HL-60 (cell line): ENCODE measurements at regions not wholly inside any gene's neighbourhood (a gene's known extent, or its start where the extent isn't known, plus 50 kb on each side); places are given as distances from the start of the nearest gene placed in this dataset.

Experiments
- DNase-seq, 2 experiments: peaks; one replicate each; pipeline ENCODE4 v3.0.0-alpha.2; 2010 to 2020; ENCODE audit warnings: low read depth in 1 of 2, low spot score in 1 of 2
- H3K27ac ChIP-seq: fragments of 250-450 bp; sonication (Bioruptor Pico); replicated peaks from 2 replicates; pipeline ENCODE4 v1.5.1; 2020; ENCODE audit warnings: mild to moderate bottlenecking, moderate library complexity
- H3K27me3 ChIP-seq: fragments of 250-450 bp; sonication (Bioruptor Pico); 2 replicates; pipeline ENCODE4 v1.5.1; 2021; ENCODE audit warnings: mild to moderate bottlenecking, moderate library complexity; ENCODE audit not compliant: insufficient read depth, poor library complexity, severe bottlenecking
- H3K4me3 ChIP-seq: replicated peaks from 2 replicates; pipeline ENCODE4 v1.5.1; 2011; ENCODE audit warnings: mild to moderate bottlenecking, control low read depth, low read length; ENCODE audit not compliant: insufficient read depth
- GABPA ChIP-seq: IDR thresholded peaks from 2 replicates; pipeline ENCODE4 v1.6.1; 2012; ENCODE audit warnings: low read depth
- POLR2AphosphoS5 ChIP-seq: IDR thresholded peaks from 2 replicates; pipeline ENCODE4 v1.6.1; 2012; ENCODE audit warnings: low read depth
- SPI1 ChIP-seq: IDR thresholded peaks from 2 replicates; pipeline ENCODE4 v1.6.1; 2012; ENCODE audit warnings: low read depth, mild to moderate bottlenecking, borderline replicate concordance
- TF ChIP-seq, protein P1 (sequence below): IDR thresholded peaks from 2 replicates; pipeline ENCODE4 v1.6.1; 2012; ENCODE audit warnings: low read depth; ENCODE audit not compliant: insufficient replicate concordance
- TF ChIP-seq, protein P2 (sequence below): IDR thresholded peaks from one replicate; pipeline ENCODE4 v1.5.1; 2011; ENCODE audit warnings: low read length, control low read depth, inconsistent platforms; ENCODE audit not compliant: insufficient read depth

DNA sequence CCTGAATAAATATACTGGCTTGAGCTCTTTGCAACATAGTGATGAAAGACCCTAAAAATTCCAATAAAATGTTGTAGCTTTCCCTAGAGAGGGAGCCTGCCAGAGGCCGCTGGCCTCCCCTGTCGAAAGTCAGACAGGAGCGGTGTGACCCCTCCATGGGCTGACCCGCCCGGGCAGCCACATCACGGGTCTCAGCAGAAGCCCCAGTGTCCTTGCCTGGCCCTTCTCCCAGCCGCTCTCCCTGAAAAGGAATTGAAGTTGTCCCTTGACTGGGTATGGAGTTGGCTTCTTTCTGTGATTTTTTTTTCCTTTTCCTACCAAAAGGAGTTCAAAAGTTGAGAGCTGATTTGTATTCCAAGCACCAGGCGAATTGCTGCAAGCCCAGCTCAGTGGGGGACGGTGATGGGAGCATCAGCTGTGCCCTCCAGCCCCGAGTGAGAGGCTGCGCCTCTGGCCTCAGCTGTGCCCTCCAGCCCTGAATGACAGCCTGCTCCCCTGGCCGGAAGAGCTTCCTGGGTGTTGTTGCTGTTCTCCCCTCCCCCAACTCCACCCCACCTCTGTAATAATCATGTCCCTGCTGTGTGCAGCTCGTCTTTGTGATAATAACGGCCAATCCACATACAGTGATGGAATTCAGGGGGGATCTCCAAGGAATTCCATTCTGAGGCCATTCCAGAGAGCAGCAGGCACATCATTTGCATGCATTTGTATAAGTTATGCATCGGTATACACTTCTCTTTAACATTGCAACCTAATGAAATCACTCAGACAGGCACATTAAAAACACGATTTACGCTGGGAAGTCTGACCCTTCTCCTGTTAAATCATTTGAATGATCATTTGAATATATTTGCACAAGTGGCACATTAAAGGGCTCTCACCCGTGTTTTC lies 501.0 kb downstream of the EIPR1 start:
- Histone ChIP-seq H3K27ac (no peak overlapping the region), H3K27me3 (no peaks in the 10 kb centered on the region), H3K4me3 (no peak overlapping the region)
- no peak for TF ChIP-seq POLR2AphosphoS5
- no peak for TF ChIP-seq SPI1
- TF ChIP-seq, protein P1, sequence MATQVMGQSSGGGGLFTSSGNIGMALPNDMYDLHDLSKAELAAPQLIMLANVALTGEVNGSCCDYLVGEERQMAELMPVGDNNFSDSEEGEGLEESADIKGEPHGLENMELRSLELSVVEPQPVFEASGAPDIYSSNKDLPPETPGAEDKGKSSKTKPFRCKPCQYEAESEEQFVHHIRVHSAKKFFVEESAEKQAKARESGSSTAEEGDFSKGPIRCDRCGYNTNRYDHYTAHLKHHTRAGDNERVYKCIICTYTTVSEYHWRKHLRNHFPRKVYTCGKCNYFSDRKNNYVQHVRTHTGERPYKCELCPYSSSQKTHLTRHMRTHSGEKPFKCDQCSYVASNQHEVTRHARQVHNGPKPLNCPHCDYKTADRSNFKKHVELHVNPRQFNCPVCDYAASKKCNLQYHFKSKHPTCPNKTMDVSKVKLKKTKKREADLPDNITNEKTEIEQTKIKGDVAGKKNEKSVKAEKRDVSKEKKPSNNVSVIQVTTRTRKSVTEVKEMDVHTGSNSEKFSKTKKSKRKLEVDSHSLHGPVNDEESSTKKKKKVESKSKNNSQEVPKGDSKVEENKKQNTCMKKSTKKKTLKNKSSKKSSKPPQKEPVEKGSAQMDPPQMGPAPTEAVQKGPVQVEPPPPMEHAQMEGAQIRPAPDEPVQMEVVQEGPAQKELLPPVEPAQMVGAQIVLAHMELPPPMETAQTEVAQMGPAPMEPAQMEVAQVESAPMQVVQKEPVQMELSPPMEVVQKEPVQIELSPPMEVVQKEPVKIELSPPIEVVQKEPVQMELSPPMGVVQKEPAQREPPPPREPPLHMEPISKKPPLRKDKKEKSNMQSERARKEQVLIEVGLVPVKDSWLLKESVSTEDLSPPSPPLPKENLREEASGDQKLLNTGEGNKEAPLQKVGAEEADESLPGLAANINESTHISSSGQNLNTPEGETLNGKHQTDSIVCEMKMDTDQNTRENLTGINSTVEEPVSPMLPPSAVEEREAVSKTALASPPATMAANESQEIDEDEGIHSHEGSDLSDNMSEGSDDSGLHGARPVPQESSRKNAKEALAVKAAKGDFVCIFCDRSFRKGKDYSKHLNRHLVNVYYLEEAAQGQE: no peak
- TF ChIP-seq, protein P2, sequence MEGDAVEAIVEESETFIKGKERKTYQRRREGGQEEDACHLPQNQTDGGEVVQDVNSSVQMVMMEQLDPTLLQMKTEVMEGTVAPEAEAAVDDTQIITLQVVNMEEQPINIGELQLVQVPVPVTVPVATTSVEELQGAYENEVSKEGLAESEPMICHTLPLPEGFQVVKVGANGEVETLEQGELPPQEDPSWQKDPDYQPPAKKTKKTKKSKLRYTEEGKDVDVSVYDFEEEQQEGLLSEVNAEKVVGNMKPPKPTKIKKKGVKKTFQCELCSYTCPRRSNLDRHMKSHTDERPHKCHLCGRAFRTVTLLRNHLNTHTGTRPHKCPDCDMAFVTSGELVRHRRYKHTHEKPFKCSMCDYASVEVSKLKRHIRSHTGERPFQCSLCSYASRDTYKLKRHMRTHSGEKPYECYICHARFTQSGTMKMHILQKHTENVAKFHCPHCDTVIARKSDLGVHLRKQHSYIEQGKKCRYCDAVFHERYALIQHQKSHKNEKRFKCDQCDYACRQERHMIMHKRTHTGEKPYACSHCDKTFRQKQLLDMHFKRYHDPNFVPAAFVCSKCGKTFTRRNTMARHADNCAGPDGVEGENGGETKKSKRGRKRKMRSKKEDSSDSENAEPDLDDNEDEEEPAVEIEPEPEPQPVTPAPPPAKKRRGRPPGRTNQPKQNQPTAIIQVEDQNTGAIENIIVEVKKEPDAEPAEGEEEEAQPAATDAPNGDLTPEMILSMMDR: no peak
- TF ChIP-seq GABPA: no peak
- DNase-seq: no peak

DNA sequence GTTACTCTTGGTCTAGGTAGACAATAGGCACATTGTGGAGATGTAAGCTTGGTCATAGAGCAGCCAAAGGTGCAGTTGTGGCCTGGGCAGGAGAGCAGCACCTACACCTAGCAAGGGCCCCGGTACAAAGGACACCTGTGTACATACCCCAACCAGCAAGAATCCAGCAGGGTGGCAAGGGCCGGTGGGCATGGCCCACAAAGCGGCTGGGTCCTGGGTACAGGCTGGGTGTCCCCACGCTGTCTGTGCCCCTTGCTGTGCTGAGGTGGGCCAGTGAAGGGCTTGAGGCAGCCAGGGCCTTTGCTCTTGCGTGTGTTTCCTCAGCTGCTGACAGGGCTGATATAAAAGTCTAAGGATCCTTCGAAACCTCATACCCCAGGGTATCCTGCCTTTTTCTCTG lies 501.8 kb downstream of the EIPR1 start:
- Histone ChIP-seq H3K4me3 (no peak overlapping the region), H3K27me3 (peaks cover 2% of the 10 kb centered on the region), H3K27ac (no peak overlapping the region)
- no peak for TF ChIP-seq GABPA
- TF ChIP-seq, protein P2: no peak
- no peak for TF ChIP-seq SPI1
- TF ChIP-seq POLR2AphosphoS5: no peak
- TF ChIP-seq, protein P1: no peak
- DNase-seq: no peak

DNA sequence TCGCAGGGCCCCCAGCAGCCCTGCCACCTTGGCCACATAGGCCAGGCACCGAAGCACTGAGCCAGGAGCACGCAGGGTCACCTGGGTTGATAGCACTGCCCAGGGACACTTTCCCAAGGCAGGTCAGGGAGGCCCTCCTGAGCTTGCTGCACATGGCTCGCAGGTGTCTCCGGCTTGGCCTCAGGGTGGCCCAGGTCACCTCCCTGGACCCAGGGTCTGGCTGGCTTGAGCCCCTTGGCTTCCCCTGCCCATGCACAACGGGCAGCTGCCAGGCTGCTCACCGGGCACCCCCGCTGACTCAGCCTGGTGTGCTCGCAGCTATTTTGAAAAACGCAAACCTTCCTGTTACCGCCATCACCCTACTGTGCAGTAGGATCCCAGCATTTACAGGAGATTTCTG lies 502.3 kb downstream of the EIPR1 start:
- Histone ChIP-seq H3K27ac (no peak overlapping the region), H3K27me3 (peaks cover 3% of the 10 kb centered on the region), H3K4me3 (no peak overlapping the region)
- no peak for DNase-seq
- TF ChIP-seq SPI1 (no peak), GABPA (no peak), POLR2AphosphoS5 (no peak)
- TF ChIP-seq, protein P2: no peak
- TF ChIP-seq, protein P1: no peak
